Endodermal cell (in vitro differentiated cells): ENCODE measurements at regions not wholly inside any gene's neighbourhood (a gene's known extent, or its start where the extent isn't known, plus 50 kb on each side); places are given as distances from the start of the nearest gene placed in this dataset.

Source experiments
- DNase-seq: peaks from one replicate; pipeline ENCODE4 v3.0.0-alpha.2; 2017
- H3K27ac ChIP-seq: 2 replicates; pipeline ENCODE4 v1.5.1; 2013; ENCODE audit warnings: mild to moderate bottlenecking, low read depth, low read length, moderate library complexity
- H3K27me3 ChIP-seq: 2 replicates; pipeline ENCODE4 v1.6.1; 2013; ENCODE audit warnings: mild to moderate bottlenecking, low read length, moderate library complexity; ENCODE audit not compliant: insufficient read depth, control insufficient read depth, poor library complexity, severe bottlenecking
- H3K36me3 ChIP-seq: 2 replicates; pipeline ENCODE4 v1.7.0; 2013; ENCODE audit warnings: mild to moderate bottlenecking, low read length, moderate library complexity; ENCODE audit not compliant: control insufficient read depth, insufficient read depth
- H3K4me1 ChIP-seq: one replicate; pipeline ENCODE4 v1.7.0; 2013; ENCODE audit warnings: low read length; ENCODE audit not compliant: control insufficient read depth, insufficient read depth
- H3K4me3 ChIP-seq: 2 replicates; pipeline ENCODE4 v1.5.1; 2013; ENCODE audit warnings: mild to moderate bottlenecking, low read length, moderate library complexity
- H3K9ac ChIP-seq: 2 replicates; pipeline ENCODE4 v1.6.1; 2013; ENCODE audit warnings: mild to moderate bottlenecking, low read length, moderate library complexity; ENCODE audit not compliant: poor library complexity, severe bottlenecking; ENCODE audit errors: extremely low read depth
- H3K9me3 ChIP-seq: 2 replicates; pipeline ENCODE4 v1.6.1; 2013; ENCODE audit warnings: mild to moderate bottlenecking, low read length, moderate library complexity; ENCODE audit not compliant: control insufficient read depth
- H3K27ac Mint-ChIP-seq: 2 replicates; pipeline ENCODE4 v1.8.0; 2020; ENCODE audit warnings: mixed read lengths
- H3K27me3 Mint-ChIP-seq: 2 replicates; pipeline ENCODE4 v1.8.0; 2021; ENCODE audit warnings: mild to moderate bottlenecking, mixed read lengths; ENCODE audit not compliant: insufficient read depth
- H3K36me3 Mint-ChIP-seq: 2 replicates; pipeline ENCODE4 v1.8.0; 2020; ENCODE audit warnings: low read depth, mixed read lengths
- H3K4me1 Mint-ChIP-seq: 2 replicates; pipeline ENCODE4 v1.8.0; 2020; ENCODE audit warnings: mixed read lengths
- H3K4me3 Mint-ChIP-seq: 2 replicates; pipeline ENCODE4 v1.8.0; 2020; ENCODE audit warnings: mild to moderate bottlenecking, moderate library complexity, mixed read lengths
- H3K9me3 Mint-ChIP-seq: 2 replicates; pipeline ENCODE4 v1.8.0; 2020; ENCODE audit warnings: mild to moderate bottlenecking, mixed read lengths
- WGBS, 2 experiments: methylation state at CpG; one replicate each; pipeline versions ENCODE4 v1.1.5 to v1.1.7; 2013; ENCODE audit warnings: missing lambda C conversion rate in 2 of 2, mixed read lengths in 1 of 2; ENCODE audit not compliant: insufficient coverage in 1 of 2, insufficient read length in 1 of 2; 5-methylcytosine and 5-hydroxymethylcytosine counted together
- TF ChIP-seq, protein P1 (sequence below): fragments of 200-600 bp; sonication (generic); conservative IDR thresholded peaks from 2 replicates; pipeline ENCODE4 v1.5.0; 2021; ENCODE audit warnings: antibody characterized with exemption, mild to moderate bottlenecking

DNA sequence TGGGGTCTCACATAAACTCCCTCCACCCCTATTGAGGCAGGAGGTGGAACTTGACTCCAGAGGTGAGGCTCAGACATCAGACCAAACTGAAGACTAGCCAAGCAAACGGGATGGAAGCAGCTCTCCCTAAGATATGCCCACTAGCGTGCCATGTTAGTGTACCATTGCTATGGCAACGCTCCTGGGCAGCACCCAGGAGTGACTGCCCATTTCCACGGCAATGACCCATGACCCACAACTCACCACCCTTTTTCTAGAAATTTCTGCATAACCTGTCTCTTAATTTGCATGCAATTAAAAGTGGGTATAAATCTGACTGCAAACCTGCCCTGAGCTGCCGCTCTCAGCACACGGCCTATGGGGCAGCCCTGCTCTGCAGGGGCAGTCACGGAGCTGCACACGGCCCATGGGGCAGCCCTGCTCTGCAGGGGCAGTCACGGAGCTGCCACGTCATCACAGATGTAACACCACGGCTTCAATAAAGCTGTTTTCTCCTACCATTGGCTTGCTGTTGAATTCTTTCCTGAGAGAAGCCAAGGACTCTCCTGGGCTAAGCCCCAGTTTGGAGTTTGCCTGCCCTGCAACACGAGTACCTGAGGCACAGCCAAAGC is 164.3 kb downstream of the RBFOX3 start:
- H3K4me1 ChIP-seq: no peaks in the 10 kb centered on the region
- Mint-ChIP-seq H3K9me3 (peaks cover 3% of the 10 kb centered on the region), H3K36me3 (no peaks in the 10 kb centered on the region), H3K27ac (no peak overlapping the region), H3K4me1 (peaks cover 10% of the 10 kb centered on the region), H3K27me3 (no peaks in the 10 kb centered on the region), H3K4me3 (no peak overlapping the region)
- H3K9me3 ChIP-seq: no peaks in the 10 kb centered on the region
- TF ChIP-seq, protein P1, sequence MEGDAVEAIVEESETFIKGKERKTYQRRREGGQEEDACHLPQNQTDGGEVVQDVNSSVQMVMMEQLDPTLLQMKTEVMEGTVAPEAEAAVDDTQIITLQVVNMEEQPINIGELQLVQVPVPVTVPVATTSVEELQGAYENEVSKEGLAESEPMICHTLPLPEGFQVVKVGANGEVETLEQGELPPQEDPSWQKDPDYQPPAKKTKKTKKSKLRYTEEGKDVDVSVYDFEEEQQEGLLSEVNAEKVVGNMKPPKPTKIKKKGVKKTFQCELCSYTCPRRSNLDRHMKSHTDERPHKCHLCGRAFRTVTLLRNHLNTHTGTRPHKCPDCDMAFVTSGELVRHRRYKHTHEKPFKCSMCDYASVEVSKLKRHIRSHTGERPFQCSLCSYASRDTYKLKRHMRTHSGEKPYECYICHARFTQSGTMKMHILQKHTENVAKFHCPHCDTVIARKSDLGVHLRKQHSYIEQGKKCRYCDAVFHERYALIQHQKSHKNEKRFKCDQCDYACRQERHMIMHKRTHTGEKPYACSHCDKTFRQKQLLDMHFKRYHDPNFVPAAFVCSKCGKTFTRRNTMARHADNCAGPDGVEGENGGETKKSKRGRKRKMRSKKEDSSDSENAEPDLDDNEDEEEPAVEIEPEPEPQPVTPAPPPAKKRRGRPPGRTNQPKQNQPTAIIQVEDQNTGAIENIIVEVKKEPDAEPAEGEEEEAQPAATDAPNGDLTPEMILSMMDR: no peak
- no peak overlapping the region for H3K27ac ChIP-seq
- WGBS, 2 experiments: 92% methylated on average over 8 to 12 of the region's 12 CpGs
- no peaks in the 10 kb centered on the region for H3K36me3 ChIP-seq
- DNase-seq: no peak
- no peaks in the 10 kb centered on the region for H3K27me3 ChIP-seq
- H3K4me3 ChIP-seq: no peak overlapping the region
- no peak overlapping the region for H3K9ac ChIP-seq

DNA sequence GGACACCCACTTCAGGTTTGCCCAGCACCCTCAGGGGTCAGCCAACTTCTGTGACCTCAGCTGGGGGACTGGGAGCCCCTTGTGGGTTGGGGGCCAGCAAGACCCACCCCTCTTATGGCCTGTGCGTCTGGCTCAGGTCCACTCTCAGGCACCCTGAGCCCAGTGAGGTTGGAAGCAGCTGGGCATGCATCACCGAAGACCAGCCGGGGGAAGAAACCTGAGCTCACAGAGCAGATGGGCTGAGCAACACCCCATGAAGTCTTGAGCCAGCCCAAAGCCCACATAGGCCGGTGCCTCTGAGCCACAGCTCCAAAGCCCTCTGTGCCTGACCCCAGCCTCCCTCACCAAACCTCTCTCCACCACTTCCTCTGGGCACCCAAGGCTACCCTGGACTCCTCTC is 166.7 kb downstream of the RBFOX3 start:
- DNase-seq: no peak
- H3K27me3 ChIP-seq: no peaks in the 10 kb centered on the region
- H3K9me3 ChIP-seq: no peaks in the 10 kb centered on the region
- no peaks in the 10 kb centered on the region for H3K36me3 ChIP-seq
- TF ChIP-seq, protein P1: no peak
- Mint-ChIP-seq H3K36me3 (no peaks in the 10 kb centered on the region), H3K4me1 (peaks cover under 1% of the 10 kb centered on the region), H3K9me3 (peaks cover 3% of the 10 kb centered on the region), H3K27ac (no peak overlapping the region), H3K27me3 (no peaks in the 10 kb centered on the region), H3K4me3 (no peak overlapping the region)
- H3K4me1 ChIP-seq: no peaks in the 10 kb centered on the region
- 85 to 86% methylated on average over 4 of the region's 4 CpGs for WGBS, 2 experiments
- H3K27ac ChIP-seq: no peak overlapping the region
- H3K9ac ChIP-seq: no peak overlapping the region
- no peak overlapping the region for H3K4me3 ChIP-seq

DNA sequence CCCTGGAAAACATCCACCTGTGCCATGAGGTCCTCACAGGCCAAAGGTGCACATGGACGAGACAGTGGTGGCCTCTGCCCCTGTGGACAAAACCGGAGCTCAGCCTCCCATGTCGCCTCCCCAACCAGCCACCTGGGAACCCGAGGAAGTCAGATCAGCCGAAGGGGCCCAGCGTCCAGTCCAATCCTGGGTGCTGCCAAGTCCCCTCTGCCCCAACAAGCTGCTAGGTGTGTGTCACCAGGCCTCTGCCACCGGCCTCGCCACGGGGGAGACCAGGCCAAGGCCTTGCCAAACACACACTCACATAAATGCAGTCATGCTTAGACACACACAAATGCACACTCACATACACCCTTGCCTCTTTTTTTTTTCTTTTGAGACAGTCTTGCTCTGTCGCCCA is 167.8 kb downstream of the RBFOX3 start:
- no peaks in the 10 kb centered on the region for H3K4me1 Mint-ChIP-seq
- Histone ChIP-seq H3K9ac (no peak overlapping the region), H3K4me1 (no peaks in the 10 kb centered on the region), H3K9me3 (no peaks in the 10 kb centered on the region), H3K27me3 (no peaks in the 10 kb centered on the region), H3K36me3 (no peaks in the 10 kb centered on the region), H3K27ac (no peak overlapping the region), H3K4me3 (no peak overlapping the region)
- H3K27me3 Mint-ChIP-seq: no peaks in the 10 kb centered on the region
- H3K27ac Mint-ChIP-seq: no peak overlapping the region
- no peak overlapping the region for H3K4me3 Mint-ChIP-seq
- H3K9me3 Mint-ChIP-seq: peaks cover 3% of the 10 kb centered on the region
- WGBS, 2 experiments: 67 to 91% methylated on average over 1 to 10 of the region's 10 CpGs
- TF ChIP-seq, protein P1: no peak
- DNase-seq: no peak
- H3K36me3 Mint-ChIP-seq: no peaks in the 10 kb centered on the region
